H1 (cell line): ENCODE measurements at regions not wholly inside any gene's neighbourhood (a gene's known extent, or its start where the extent isn't known, plus 50 kb on each side); places are given as distances from the start of the nearest gene placed in this dataset.

Source experiments
- CHD2 ChIP-seq: IDR thresholded peaks from 2 replicates; pipeline ENCODE4 v1.6.1; 2012; ENCODE audit warnings: low read length, improper control_type of control experiment
- EGR1 ChIP-seq: IDR thresholded peaks from 2 replicates; pipeline ENCODE4 v1.6.1; 2011; ENCODE audit warnings: low read depth, low read length, borderline replicate concordance
- EZH2 ChIP-seq: fragments of 200-600 bp; sonication (generic); IDR thresholded peaks from 2 replicates; pipeline ENCODE4 v1.7.1; 2012; ENCODE audit warnings: low read depth, mild to moderate bottlenecking, moderate library complexity, low read length, inconsistent platforms; ENCODE audit not compliant: severe bottlenecking
- MAFK ChIP-seq: IDR thresholded peaks from 2 replicates; pipeline ENCODE4 v1.6.1; 2012; ENCODE audit warnings: low read depth, mild to moderate bottlenecking, improper control_type of control experiment, low read length
- PHF8 ChIP-seq: fragments of 200-600 bp; sonication (generic); conservative IDR thresholded peaks from 2 replicates; pipeline ENCODE4 v1.7.1; 2012; ENCODE audit warnings: low read depth, mild to moderate bottlenecking, inconsistent platforms, low read length, moderate library complexity
- SIN3A ChIP-seq, 2 experiments: IDR thresholded peaks in 1 of 2; conservative IDR thresholded peaks in 1 of 2; 2 replicates each; pipeline ENCODE4 v1.6.1; 2011 to 2012; ENCODE audit warnings: low read length in 2 of 2, improper control_type of control experiment in 1 of 2, low read depth in 1 of 2, mild to moderate bottlenecking in 1 of 2
- SUZ12 ChIP-seq: fragments of 200-600 bp; sonication (generic); IDR thresholded peaks from 2 replicates; pipeline ENCODE4 v1.6.1; 2012; ENCODE audit warnings: mild to moderate bottlenecking, inconsistent platforms, low read length, moderate library complexity, mixed read lengths
- TEAD4 ChIP-seq: IDR thresholded peaks from 2 replicates; pipeline ENCODE4 v1.6.1; 2012; ENCODE audit warnings: low read depth, low read length, inconsistent platforms, mixed read lengths
- USF2 ChIP-seq: IDR thresholded peaks from 2 replicates; pipeline ENCODE4 v1.6.1; 2011; ENCODE audit warnings: low read length, improper control_type of control experiment

DNA sequence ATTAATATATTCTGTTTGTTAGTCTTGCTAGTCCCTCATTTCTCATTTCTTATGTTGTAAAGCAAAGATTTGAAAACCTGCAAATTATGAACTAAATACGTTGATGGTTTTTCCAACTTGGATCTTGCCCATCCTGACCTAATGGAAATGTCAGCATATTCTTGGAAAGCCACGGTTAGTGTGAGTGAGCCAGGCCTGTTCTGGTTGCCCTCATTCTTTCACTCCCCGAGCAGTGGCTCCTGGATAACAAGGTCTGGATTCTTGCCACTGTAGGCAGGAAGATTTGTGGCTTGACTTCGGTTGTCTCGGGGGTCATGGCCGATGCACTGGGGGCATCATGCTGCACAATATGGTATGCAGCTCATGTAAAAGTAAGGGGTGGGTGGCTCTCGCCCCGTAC lies 359.1 kb downstream of the MEIS1 start (continued):
- TF ChIP-seq MAFK, result no peak
- no peak for TF ChIP-seq EZH2
- TF ChIP-seq TEAD4, result no peak
- no peak for TF ChIP-seq EGR1
- no peak for TF ChIP-seq SIN3A (conservative IDR thresholded peaks at IDR 0.05 in 1 of 2, IDR thresholded peaks at IDR 0.05 in 1 of 2; ENCODE audit: low read depth in 1 of 2, low read length in 2 of 2)
- no peak for TF ChIP-seq SUZ12
- no peak for TF ChIP-seq PHF8
- no peak for TF ChIP-seq USF2
- no peak for TF ChIP-seq CHD2
- TF ChIP-seq, all 59 proteins: peak for 0
